ENCODE measurements at regions not wholly inside any gene's neighbourhood (a gene's known extent, or its start where the extent isn't known, plus 50 kb on each side); places are given as distances from the start of the nearest gene placed in this dataset.

DNA sequence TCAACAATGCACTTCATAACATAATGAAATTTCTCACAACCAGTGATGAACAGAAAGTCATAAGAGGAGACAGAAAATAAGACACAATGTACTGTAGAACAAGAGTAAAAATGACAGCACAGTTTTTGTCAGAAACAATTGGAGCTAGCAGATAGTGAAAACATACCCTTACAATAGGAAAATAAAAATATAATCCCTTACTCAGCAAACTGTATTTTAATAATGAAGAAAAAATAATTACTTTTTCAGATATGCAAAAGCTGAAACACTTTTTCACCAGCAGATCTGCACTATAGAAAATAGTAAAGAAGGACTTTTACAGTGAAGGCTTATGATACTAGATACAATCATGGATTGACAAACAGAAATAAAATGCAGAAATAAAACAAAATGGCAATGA is 126.3 kb downstream of the TRAM1L1 start:
- no peak for TF ChIP-seq EZH2phosphoT487 (IDR thresholded peaks at IDR 0.05; ENCODE audit: borderline replicate concordance)
- TF ChIP-seq, protein P1, sequence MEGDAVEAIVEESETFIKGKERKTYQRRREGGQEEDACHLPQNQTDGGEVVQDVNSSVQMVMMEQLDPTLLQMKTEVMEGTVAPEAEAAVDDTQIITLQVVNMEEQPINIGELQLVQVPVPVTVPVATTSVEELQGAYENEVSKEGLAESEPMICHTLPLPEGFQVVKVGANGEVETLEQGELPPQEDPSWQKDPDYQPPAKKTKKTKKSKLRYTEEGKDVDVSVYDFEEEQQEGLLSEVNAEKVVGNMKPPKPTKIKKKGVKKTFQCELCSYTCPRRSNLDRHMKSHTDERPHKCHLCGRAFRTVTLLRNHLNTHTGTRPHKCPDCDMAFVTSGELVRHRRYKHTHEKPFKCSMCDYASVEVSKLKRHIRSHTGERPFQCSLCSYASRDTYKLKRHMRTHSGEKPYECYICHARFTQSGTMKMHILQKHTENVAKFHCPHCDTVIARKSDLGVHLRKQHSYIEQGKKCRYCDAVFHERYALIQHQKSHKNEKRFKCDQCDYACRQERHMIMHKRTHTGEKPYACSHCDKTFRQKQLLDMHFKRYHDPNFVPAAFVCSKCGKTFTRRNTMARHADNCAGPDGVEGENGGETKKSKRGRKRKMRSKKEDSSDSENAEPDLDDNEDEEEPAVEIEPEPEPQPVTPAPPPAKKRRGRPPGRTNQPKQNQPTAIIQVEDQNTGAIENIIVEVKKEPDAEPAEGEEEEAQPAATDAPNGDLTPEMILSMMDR (conservative IDR thresholded peaks at IDR 0.05; ENCODE audit: low read length): no peak
